HFFc6 (cell line): ENCODE measurements at regions not wholly inside any gene's neighbourhood (a gene's known extent, or its start where the extent isn't known, plus 50 kb on each side); places are given as distances from the start of the nearest gene placed in this dataset.
"Not testable (repeated sequence)": the region's sequence is repeated elsewhere in the genome, so short reads cannot be mapped to it uniquely, and the experiment has no call there.

Experiments used
- DNase-seq: peaks from one replicate; pipeline ENCODE4 v3.0.0-alpha.2; 2018
- H3K27ac Mint-ChIP-seq: 2 replicates; pipeline ENCODE4 v1.8.0; 2020; ENCODE audit warnings: mild to moderate bottlenecking, mixed read lengths
- H3K27me3 Mint-ChIP-seq: 2 replicates; pipeline ENCODE4 v1.8.0; 2021; ENCODE audit warnings: mild to moderate bottlenecking, moderate library complexity, mixed read lengths; ENCODE audit not compliant: insufficient read depth
- H3K36me3 Mint-ChIP-seq: 2 replicates; pipeline ENCODE4 v1.8.0; 2021; ENCODE audit warnings: low read depth, mixed read lengths
- H3K4me1 Mint-ChIP-seq: 2 replicates; pipeline ENCODE4 v1.8.0; 2020; ENCODE audit warnings: low read depth, mixed read lengths
- H3K4me3 Mint-ChIP-seq: 2 replicates; pipeline ENCODE4 v1.8.0; 2020; ENCODE audit warnings: mild to moderate bottlenecking, moderate library complexity, mixed read lengths
- H3K9me3 Mint-ChIP-seq: 2 replicates; pipeline ENCODE4 v1.8.0; 2020; ENCODE audit warnings: mild to moderate bottlenecking, mixed read lengths
- CTCF ChIP-seq: fragments of 200-600 bp; sonication (generic); IDR thresholded peaks from 2 replicates; pipeline ENCODE4 v1.5.0; 2021; ENCODE audit warnings: antibody characterized with exemption, mild to moderate bottlenecking

GRCh38 chr7:69539531-69539930, 58.7 kb upstream of the AUTS2 start:
- TF ChIP-seq CTCF = no peak
- H3K4me1 Mint-ChIP-seq = no peaks in the 10 kb centered on the region
- H3K27ac Mint-ChIP-seq = no peak overlapping the region
- H3K4me3 Mint-ChIP-seq = no peak overlapping the region
- no peaks in the 10 kb centered on the region for H3K36me3 Mint-ChIP-seq
- DNase-seq = no peak
- H3K9me3 Mint-ChIP-seq = peaks cover 31% of the 10 kb centered on the region
- H3K27me3 Mint-ChIP-seq = no peaks in the 10 kb centered on the region

- Mint-ChIP-seq H3K36me3 (no peaks in the 10 kb centered on the region), H3K9me3 (peaks cover 26% of the 10 kb centered on the region), H3K4me3 (no peak overlapping the region), H3K4me1 (no peaks in the 10 kb centered on the region), H3K27me3 (no peaks in the 10 kb centered on the region), H3K27ac (no peak overlapping the region)
- TF ChIP-seq CTCF = no peak
- DNase-seq = no peak
Measured at GRCh38 chr7:69540287-69540686, 58.0 kb upstream of the AUTS2 start.

GRCh38 chr7:69541779-69542432, 56.4 kb upstream of the AUTS2 start:
- H3K27me3 Mint-ChIP-seq, H3K36me3 Mint-ChIP-seq, H3K4me1 Mint-ChIP-seq, H3K27ac Mint-ChIP-seq, H3K4me3 Mint-ChIP-seq, DNase-seq: not testable (repeated sequence)
- H3K9me3 Mint-ChIP-seq = peaks cover 25% of the 10 kb centered on the region

GRCh38 chr7:69545175-69545574, 53.1 kb upstream of the AUTS2 start:
- Mint-ChIP-seq H3K9me3 (peaks cover 24% of the 10 kb centered on the region), H3K36me3 (peaks cover 4% of the 10 kb centered on the region; the same call in 1 of the 2 replicates), H3K27ac (no peak overlapping the region), H3K4me1 (no peaks in the 10 kb centered on the region), H3K4me3 (no peak overlapping the region), H3K27me3 (no peaks in the 10 kb centered on the region; the same call in 1 of the 2 replicates)
- DNase-seq = no peak
- TF ChIP-seq CTCF = no peak
